GM23248 (cell line): ENCODE measurements at regions not wholly inside any gene's neighbourhood (a gene's known extent, or its start where the extent isn't known, plus 50 kb on each side); places are given as distances from the start of the nearest gene placed in this dataset.

Experiments used
- EZH2 ChIP-seq: fragments of 200-600 bp; sonication (generic); IDR thresholded peaks from 2 replicates; pipeline ENCODE4 v1.6.1; 2018; ENCODE audit warnings: antibody characterized with exemption, mild to moderate bottlenecking; ENCODE audit not compliant: insufficient read depth, poor library complexity, severe bottlenecking
- EZH2phosphoT487 ChIP-seq: fragments of 200-600 bp; sonication (generic); IDR thresholded peaks from 2 replicates; pipeline ENCODE4 v1.6.1; 2018; ENCODE audit warnings: antibody characterized with exemption, moderate library complexity, mild to moderate bottlenecking, low read depth; ENCODE audit not compliant: insufficient read depth

DNA sequence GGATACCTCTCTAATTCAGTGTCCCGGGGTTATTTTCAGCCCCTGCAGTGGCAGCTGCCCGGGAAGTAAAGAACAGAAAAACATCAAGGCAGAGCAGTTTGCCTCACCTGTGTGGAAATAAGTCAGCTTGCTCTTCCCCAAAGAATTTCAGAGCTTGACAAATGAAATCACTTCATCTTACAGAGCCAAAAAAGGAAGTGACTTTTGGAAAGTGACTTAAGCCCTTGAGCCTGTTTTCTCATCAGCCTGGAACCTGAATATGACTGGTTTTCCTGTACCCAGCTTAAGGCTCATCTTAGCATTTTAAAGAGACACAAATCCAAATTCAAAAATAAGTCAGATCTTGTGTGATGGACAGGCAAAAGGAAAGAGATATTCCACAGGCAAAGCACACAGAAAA lies 211.6 kb downstream of the RCHY1 start:
- no peak for TF ChIP-seq EZH2
- no peak for TF ChIP-seq EZH2phosphoT487
